Kidney epithelial cell (primary cell): ENCODE measurements at regions not wholly inside any gene's neighbourhood (a gene's known extent, or its start where the extent isn't known, plus 50 kb on each side); places are given as distances from the start of the nearest gene placed in this dataset.
"Not testable (repeated sequence)": the region's sequence is repeated elsewhere in the genome, so short reads cannot be mapped to it uniquely, and the experiment has no call there.

Source experiments
- DNase-seq: peaks from one replicate; pipeline ENCODE4 v3.0.0-alpha.2; 2010; ENCODE audit warnings: low read depth
- H3K27me3 ChIP-seq: 2 replicates; pipeline ENCODE4 v1.6.0; 2011; ENCODE audit warnings: low read length; ENCODE audit not compliant: control insufficient read depth, insufficient read depth
- H3K36me3 ChIP-seq: 2 replicates; pipeline ENCODE4 v1.5.1; 2011; ENCODE audit warnings: low read length; ENCODE audit not compliant: control insufficient read depth, insufficient read depth
- H3K4me3 ChIP-seq: 2 replicates; pipeline ENCODE4 v1.5.1; 2011; ENCODE audit warnings: low read depth, mild to moderate bottlenecking, control low read depth, low read length
- TF ChIP-seq, protein P1 (sequence below): IDR thresholded peaks from 2 replicates; pipeline ENCODE4 v1.5.1; 2011; ENCODE audit warnings: mild to moderate bottlenecking, moderate library complexity, low read length, control low read depth, inconsistent platforms; ENCODE audit not compliant: insufficient read depth, poor library complexity, severe bottlenecking

DNA sequence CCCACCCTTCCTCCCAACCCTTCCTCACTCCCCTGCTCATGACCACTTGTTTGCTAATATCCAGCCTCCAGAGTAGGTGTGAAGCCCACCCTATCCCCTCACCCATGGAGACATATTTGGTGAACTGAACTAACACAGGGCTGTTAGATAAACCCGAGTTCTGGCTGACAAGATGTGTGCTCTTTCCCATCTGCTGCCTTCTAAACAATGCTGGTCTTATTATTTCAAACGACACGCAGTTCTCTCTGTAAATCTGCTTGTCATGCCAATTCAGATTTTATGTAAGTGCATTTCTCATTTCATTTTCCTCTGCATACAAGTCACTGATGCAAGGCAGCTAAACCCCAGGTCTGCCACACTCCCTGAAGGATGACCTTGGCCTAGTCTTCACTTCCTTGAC is 343.0 kb upstream of the CDH5 start:
- H3K36me3 ChIP-seq: no peaks in the 10 kb centered on the region
- no peak overlapping the region for H3K4me3 ChIP-seq
- no peaks in the 10 kb centered on the region for H3K27me3 ChIP-seq
- TF ChIP-seq, protein P1, sequence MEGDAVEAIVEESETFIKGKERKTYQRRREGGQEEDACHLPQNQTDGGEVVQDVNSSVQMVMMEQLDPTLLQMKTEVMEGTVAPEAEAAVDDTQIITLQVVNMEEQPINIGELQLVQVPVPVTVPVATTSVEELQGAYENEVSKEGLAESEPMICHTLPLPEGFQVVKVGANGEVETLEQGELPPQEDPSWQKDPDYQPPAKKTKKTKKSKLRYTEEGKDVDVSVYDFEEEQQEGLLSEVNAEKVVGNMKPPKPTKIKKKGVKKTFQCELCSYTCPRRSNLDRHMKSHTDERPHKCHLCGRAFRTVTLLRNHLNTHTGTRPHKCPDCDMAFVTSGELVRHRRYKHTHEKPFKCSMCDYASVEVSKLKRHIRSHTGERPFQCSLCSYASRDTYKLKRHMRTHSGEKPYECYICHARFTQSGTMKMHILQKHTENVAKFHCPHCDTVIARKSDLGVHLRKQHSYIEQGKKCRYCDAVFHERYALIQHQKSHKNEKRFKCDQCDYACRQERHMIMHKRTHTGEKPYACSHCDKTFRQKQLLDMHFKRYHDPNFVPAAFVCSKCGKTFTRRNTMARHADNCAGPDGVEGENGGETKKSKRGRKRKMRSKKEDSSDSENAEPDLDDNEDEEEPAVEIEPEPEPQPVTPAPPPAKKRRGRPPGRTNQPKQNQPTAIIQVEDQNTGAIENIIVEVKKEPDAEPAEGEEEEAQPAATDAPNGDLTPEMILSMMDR: no peak
- no peak for DNase-seq

DNA sequence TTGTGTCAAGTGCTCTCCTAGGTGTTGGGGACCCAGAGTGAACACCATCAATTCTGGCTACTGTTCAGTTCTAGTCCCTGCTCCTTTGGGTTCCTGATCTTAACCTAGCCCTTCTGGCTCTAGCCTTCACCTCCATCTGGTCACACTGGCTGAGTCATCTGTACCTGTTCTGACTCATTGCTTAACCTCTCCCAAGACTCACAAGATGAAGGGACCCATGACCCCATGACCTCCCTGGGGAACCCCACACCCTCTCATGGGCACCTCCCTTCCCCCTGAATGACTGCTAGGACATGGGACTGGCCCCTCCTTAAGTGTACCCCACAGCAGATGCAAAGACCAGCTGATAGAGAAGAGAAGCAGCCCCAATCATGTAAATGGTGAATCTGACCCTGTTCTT is 345.8 kb upstream of the CDH5 start:
- H3K36me3 ChIP-seq: no peaks in the 10 kb centered on the region
- no peak overlapping the region for H3K4me3 ChIP-seq
- TF ChIP-seq, protein P1: no peak
- no peak for DNase-seq
- no peaks in the 10 kb centered on the region for H3K27me3 ChIP-seq

- no peak for DNase-seq
- H3K4me3 ChIP-seq: no peak overlapping the region
- TF ChIP-seq, protein P1: no peak
- H3K27me3 ChIP-seq: no peaks in the 10 kb centered on the region
- H3K36me3 ChIP-seq: no peaks in the 10 kb centered on the region
Observed at GRCh38 chr16:66020046-66020445, 346.4 kb upstream of the CDH5 start.

DNA sequence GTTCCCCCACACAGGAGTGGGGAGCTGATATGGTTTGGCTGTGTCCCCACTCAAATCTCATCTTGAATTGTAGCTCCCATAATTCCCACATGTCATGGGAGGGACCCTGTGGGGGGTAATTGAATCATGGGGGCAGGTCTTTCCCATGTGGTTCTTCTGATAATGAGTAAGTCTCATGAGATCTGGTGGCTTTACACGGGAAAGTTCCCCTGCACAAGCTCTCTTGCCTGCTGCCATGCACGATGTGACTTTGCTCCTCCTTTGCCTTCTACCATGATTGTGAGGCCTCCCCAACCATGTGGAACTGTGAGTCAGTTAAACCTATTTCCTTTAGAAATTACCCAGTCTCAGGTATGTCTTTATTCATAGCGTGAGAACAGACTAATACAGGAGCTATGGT is 347.0 kb upstream of the CDH5 start:
- DNase-seq, H3K36me3 ChIP-seq, H3K4me3 ChIP-seq, H3K27me3 ChIP-seq: not testable (repeated sequence)

DNA sequence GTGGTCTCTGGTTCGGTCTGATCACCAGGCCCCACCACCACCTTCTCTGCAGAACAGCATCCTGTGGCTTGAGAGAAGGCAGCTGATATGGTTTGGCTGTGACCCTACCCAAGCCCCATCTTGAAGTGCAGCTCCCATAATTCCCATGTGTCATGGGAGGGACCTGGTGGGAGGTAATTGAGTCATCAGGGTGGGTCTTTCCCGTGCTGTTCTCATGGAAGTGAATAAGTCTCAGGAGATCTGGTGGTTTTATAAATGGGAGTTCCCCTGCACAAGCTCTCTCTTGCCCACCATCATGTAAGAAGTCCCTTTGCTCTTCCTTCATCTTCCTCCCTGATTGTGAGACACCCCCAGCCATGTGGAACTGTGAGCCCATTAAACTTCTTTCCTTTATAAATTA is 352.3 kb upstream of the CDH5 start:
- TF ChIP-seq, protein P1: no peak
- Histone ChIP-seq H3K4me3 (no peak overlapping the region), H3K36me3 (no peaks in the 10 kb centered on the region), H3K27me3 (no peaks in the 10 kb centered on the region)
- no peak for DNase-seq

- Histone ChIP-seq H3K4me3 (no peak overlapping the region), H3K36me3 (no peaks in the 10 kb centered on the region), H3K27me3 (no peaks in the 10 kb centered on the region)
- TF ChIP-seq, protein P1: no peak
- no peak for DNase-seq
Observed at GRCh38 chr16:66013486-66013885, 353.0 kb upstream of the CDH5 start.
